NB4 (cell line): ENCODE measurements at regions not wholly inside any gene's neighbourhood (a gene's known extent, or its start where the extent isn't known, plus 50 kb on each side); places are given as distances from the start of the nearest gene placed in this dataset.

ENCODE experiments used
- CTCF ChIP-seq: IDR thresholded peaks from one replicate; pipeline ENCODE4 v1.5.1; 2012; ENCODE audit warnings: low read depth, low read length
- POLR2A ChIP-seq: IDR thresholded peaks from 2 replicates; pipeline ENCODE4 v1.6.1; 2011; ENCODE audit warnings: mild to moderate bottlenecking; ENCODE audit not compliant: insufficient read length; ENCODE audit errors: extremely low read depth

DNA sequence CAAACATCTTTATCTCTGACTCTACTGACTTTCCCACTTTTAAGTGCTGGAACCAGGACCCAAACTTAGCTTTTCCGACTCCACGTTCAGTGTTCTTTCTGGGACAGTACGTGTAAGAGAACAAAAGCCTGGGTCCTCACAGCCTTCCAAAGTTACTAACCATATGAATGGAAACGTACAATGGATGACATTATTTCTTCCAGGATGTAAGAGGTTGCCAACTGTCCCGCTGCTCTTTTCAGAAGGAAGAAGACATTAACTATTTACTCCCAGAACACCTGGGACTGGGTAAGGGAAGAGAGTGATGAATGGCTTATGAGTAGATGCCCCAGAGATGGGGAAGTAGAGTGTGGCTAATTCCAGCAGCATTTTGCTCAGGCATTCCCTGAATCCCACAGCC, 114.7 kb downstream of the TRAPPC11 start:
- TF ChIP-seq POLR2A, result no peak
- no peak for TF ChIP-seq CTCF
